LNCAP (cell line): ENCODE measurements at regions not wholly inside any gene's neighbourhood (a gene's known extent, or its start where the extent isn't known, plus 50 kb on each side); places are given as distances from the start of the nearest gene placed in this dataset.

Experiments used
- TF ChIP-seq, protein P1 (sequence below): fragments of 450-650 bp; IDR thresholded peaks from 2 replicates; pipeline ENCODE4 v1.5.1; 2017; ENCODE audit warnings: mild to moderate bottlenecking

DNA sequence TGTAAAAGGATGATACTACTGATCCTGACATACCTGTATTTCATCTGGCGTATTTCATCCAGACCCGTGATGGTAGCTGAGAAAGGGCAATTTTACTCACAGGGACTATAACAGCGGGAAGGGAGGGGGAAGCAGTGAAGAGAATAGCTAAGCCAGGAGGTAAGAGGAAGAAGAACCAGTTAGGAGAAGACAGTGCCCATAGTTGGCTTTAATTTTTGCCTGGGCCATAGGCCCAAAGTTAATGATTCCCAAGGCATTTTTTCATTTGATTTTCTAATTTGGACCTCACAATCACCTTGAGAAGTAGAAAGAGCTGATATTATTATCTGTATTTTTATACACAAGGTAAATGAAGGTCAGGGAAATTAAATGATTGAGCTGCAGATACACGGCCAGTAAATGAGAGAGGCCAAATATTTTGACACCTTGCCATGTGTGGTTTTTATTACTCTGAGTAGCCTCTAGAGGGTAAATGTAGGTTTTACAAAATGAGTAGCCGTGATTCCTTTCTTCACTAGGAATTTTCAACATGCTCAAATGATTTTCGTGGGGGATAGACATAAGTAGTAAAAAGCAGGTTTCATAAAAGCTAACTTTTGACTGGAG is 382.2 kb downstream of the FUT8 start:
- TF ChIP-seq, protein P1, sequence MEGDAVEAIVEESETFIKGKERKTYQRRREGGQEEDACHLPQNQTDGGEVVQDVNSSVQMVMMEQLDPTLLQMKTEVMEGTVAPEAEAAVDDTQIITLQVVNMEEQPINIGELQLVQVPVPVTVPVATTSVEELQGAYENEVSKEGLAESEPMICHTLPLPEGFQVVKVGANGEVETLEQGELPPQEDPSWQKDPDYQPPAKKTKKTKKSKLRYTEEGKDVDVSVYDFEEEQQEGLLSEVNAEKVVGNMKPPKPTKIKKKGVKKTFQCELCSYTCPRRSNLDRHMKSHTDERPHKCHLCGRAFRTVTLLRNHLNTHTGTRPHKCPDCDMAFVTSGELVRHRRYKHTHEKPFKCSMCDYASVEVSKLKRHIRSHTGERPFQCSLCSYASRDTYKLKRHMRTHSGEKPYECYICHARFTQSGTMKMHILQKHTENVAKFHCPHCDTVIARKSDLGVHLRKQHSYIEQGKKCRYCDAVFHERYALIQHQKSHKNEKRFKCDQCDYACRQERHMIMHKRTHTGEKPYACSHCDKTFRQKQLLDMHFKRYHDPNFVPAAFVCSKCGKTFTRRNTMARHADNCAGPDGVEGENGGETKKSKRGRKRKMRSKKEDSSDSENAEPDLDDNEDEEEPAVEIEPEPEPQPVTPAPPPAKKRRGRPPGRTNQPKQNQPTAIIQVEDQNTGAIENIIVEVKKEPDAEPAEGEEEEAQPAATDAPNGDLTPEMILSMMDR, result no peak

DNA sequence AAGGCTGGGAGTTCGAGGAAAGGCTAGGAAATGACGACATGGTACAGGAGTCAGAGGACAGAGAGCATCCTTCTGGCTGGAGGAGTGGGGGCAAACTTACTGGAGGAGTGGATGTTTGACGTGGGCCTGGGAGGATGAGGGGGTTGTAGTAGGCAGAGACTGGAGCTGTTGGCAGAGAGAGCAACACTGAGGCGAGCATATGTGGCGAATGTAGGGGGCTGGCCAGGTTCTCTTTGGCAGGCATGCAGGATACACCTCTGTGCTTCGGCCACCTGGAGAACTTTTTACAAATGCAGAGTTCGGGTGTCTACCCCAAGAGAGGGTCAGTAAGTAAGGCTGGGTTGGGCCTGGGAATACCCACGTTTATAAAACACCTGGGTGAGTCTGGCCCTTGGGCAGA is 385.7 kb downstream of the FUT8 start:
- TF ChIP-seq, protein P1, result no peak

DNA sequence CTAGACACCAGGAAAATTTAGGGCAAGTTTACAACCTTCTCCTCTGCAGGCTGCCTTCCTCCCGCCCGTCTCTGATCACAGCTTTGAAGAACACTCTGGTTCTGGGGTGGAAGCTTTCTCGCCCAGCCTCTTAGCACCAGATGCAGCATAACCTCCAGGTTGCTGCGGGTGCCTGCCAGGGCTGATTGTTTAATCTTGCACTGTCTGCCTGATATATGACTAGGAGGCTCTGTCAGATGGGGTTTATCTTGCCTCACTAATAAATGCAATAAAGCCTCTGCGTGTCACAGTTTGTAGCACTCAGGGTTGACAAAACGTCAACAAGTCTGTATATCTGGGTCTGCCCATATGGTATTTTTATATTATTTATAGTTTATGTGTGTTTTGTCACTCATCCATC is 388.2 kb downstream of the FUT8 start:
- TF ChIP-seq, protein P1, result no peak

GRCh38 chr14:65802196-65802595 is 389.7 kb downstream of the FUT8 start:
- TF ChIP-seq, protein P1, result no peak

GRCh38 chr14:65803885-65804284 is 391.4 kb downstream of the FUT8 start:
- TF ChIP-seq, protein P1, result no peak

- TF ChIP-seq, protein P1, result no peak
Observed at GRCh38 chr14:65804439-65805112, 392.0 kb downstream of the FUT8 start.

DNA sequence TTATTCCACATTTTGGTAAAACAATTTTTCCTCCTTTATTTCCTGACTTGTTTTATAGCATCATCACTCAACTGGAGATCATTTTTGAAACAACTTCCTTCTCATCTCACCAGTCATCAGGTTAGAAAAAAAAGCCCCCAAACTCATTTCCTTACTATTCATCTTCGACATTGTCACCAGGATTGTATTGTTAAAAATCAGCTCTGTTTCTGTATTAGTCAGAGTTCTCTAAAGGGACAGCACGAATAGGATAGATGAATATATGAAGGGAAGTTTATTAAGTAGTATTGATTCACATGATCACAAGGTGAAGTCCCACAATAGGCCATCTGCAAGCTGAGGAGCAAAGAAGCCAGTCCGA is 392.6 kb downstream of the FUT8 start:
- TF ChIP-seq, protein P1, result no peak
